Endothelial cell of umbilical vein (primary cell): ENCODE measurements at regions not wholly inside any gene's neighbourhood (a gene's known extent, or its start where the extent isn't known, plus 50 kb on each side); places are given as distances from the start of the nearest gene placed in this dataset.

Experiments
- BruUV-seq: library from RNA; stranded (reverse); fragments of 400-500 nt; replicated peaks from 2 replicates; lab custom pipeline; 2021; lab: Mats Ljungman, UMichigan
- CTCF ChIA-PET: fragments of 300-600, 350-600 bp; sonication (Branson Sonifier 250); formaldehyde crosslinking; loops from one replicate; lab custom pipeline; 2021; ENCODE audit warnings: antibody characterized with exemption, inconsistent platforms; lab: Charles Lee
- POLR2A ChIA-PET: fragments of 300-600, 350-600 bp; sonication (Branson Sonifier 250); formaldehyde crosslinking; loops from one replicate; lab custom pipeline; 2021; ENCODE audit warnings: antibody characterized with exemption, inconsistent platforms; lab: Charles Lee
- DNase-seq: peaks from one replicate; pipeline ENCODE4 v3.0.0-alpha.2; 2011; ENCODE audit warnings: low read depth, low spot score
- FAIRE-seq: peaks from 2 replicates; lab custom pipeline; 2011; peaks lifted over from hg19 to GRCh38; lab: Jason Lieb, UNC
- H2AFZ ChIP-seq: 2 replicates; pipeline ENCODE4 v1.6.0; 2012; ENCODE audit warnings: low read depth, low read length, control low read depth, inconsistent platforms
- H3K27ac ChIP-seq: 2 replicates; pipeline ENCODE4 v1.5.1; 2011; ENCODE audit warnings: low read depth, mild to moderate bottlenecking, control low read depth, low read length, moderate library complexity; ENCODE audit not compliant: insufficient read depth
- H3K27me3 ChIP-seq, 2 experiments: 2 replicates each; pipeline versions ENCODE4 v1.6.0 to v1.6.1; 2011; ENCODE audit warnings: low read length in 2 of 2, mixed read lengths in 1 of 2; ENCODE audit not compliant: control insufficient read depth in 2 of 2, insufficient read depth in 2 of 2
- H3K36me3 ChIP-seq, 2 experiments: 2 replicates in 1 of 2; 3 replicates in 1 of 2; pipeline ENCODE4 v1.5.1; 2011; ENCODE audit warnings: low read length in 2 of 2, mild to moderate bottlenecking in 1 of 2, moderate library complexity in 1 of 2; ENCODE audit not compliant: control insufficient read depth in 2 of 2, insufficient read depth in 2 of 2; ENCODE audit errors: extremely low read depth in 1 of 2
- H3K4me1 ChIP-seq: 3 replicates; pipeline ENCODE4 v1.5.1; 2011; ENCODE audit warnings: mild to moderate bottlenecking, low read length; ENCODE audit not compliant: control insufficient read depth, insufficient read depth; ENCODE audit errors: extremely low read depth
- H3K4me2 ChIP-seq: 2 replicates; pipeline ENCODE4 v1.6.1; 2011; ENCODE audit warnings: low read length, control low read depth, mixed read lengths; ENCODE audit not compliant: insufficient read depth
- H3K4me3 ChIP-seq, 3 experiments: fragments of 200-600 bp in 1 of 3; sonication (generic), shearing (Covaris generic) in 1 of 3; replicated peaks in 1 of 3; 2 replicates each; pipeline ENCODE4 v1.5.1; 2011 to 2016; ENCODE audit warnings: control low read depth in 3 of 3, low read length in 3 of 3, mild to moderate bottlenecking in 2 of 3, inconsistent platforms in 1 of 3, low read depth in 1 of 3, moderate library complexity in 1 of 3; ENCODE audit not compliant: insufficient read depth in 1 of 3
- H3K79me2 ChIP-seq: 2 replicates; pipeline ENCODE4 v1.6.0; 2012; ENCODE audit warnings: low read length, inconsistent platforms; ENCODE audit not compliant: control insufficient read depth, insufficient read depth
- H3K9ac ChIP-seq: replicated peaks from 2 replicates; pipeline ENCODE3; 2011; ENCODE audit warnings: low read length, control low read depth; ENCODE audit not compliant: insufficient read depth; ENCODE audit errors: extremely low read depth
- H3K9me1 ChIP-seq: replicated peaks from 3 replicates; pipeline ENCODE4 v1.6.0; 2011; ENCODE audit warnings: mild to moderate bottlenecking, low read length; ENCODE audit not compliant: control insufficient read depth, insufficient read depth; ENCODE audit errors: extremely low read depth
- H3K9me3 ChIP-seq: replicated peaks from 2 replicates; pipeline ENCODE4 v1.5.1; 2012; ENCODE audit warnings: low read length, inconsistent platforms; ENCODE audit not compliant: control insufficient read depth, insufficient read depth
- H4K20me1 ChIP-seq: replicated peaks from 2 replicates; pipeline ENCODE3; 2011; ENCODE audit warnings: mild to moderate bottlenecking, low read length; ENCODE audit not compliant: control insufficient read depth, insufficient read depth; ENCODE audit errors: extremely low read depth
- CTCF ChIP-seq, 2 donors: IDR thresholded peaks; 1 replicate in 1 of 2; 2 replicates in 1 of 2; pipeline ENCODE4 v1.5.1; 2011; ENCODE audit warnings: low read length in 2 of 2, mild to moderate bottlenecking in 2 of 2, moderate library complexity in 2 of 2, control low read depth in 1 of 2, inconsistent platforms in 1 of 2, low read depth in 1 of 2; ENCODE audit not compliant: insufficient read depth in 1 of 2; ENCODE audit errors: extremely low read depth in 1 of 2
- EZH2 ChIP-seq: IDR thresholded peaks from 2 replicates; pipeline ENCODE4 v1.6.1; 2012; ENCODE audit warnings: borderline replicate concordance, low read depth, mild to moderate bottlenecking, moderate library complexity, low read length, inconsistent platforms; ENCODE audit not compliant: severe bottlenecking
- FOS ChIP-seq: IDR thresholded peaks from 2 replicates; pipeline ENCODE4 v1.6.1; 2011; ENCODE audit warnings: mild to moderate bottlenecking, low read length, moderate library complexity, borderline replicate concordance; ENCODE audit not compliant: insufficient read depth
- GATA2 ChIP-seq: IDR thresholded peaks from 2 replicates; pipeline ENCODE4 v1.7.0; 2011; ENCODE audit warnings: low read depth, mild to moderate bottlenecking, moderate library complexity, mixed read lengths, low read length; ENCODE audit not compliant: insufficient read length, insufficient read depth
- JUN ChIP-seq: IDR thresholded peaks from 2 replicates; pipeline ENCODE4 v1.6.1; 2011; ENCODE audit warnings: borderline replicate concordance, low read depth; ENCODE audit not compliant: insufficient read length, insufficient read depth
- MAX ChIP-seq: IDR thresholded peaks from 2 replicates; pipeline ENCODE4 v1.6.1; 2011; ENCODE audit not compliant: insufficient read depth, insufficient read length
- MYC ChIP-seq: IDR thresholded peaks from one replicate; pipeline ENCODE4 v1.6.1; 2011; ENCODE audit warnings: mild to moderate bottlenecking, low read depth, low read length
- POLR2A ChIP-seq: IDR thresholded peaks from 2 replicates; pipeline ENCODE4 v1.6.1; 2012; ENCODE audit warnings: low read depth, mild to moderate bottlenecking, control low read depth, low read length
- POLR2AphosphoS5 ChIP-seq: IDR thresholded peaks from 2 replicates; pipeline ENCODE4 v1.6.1; 2012; ENCODE audit warnings: low read depth, mild to moderate bottlenecking, control low read depth, low read length, moderate library complexity; ENCODE audit not compliant: insufficient read depth
- dilution Hi-C: fragments of 300-500 bp; cut with MboI; formaldehyde crosslinking; loops from one replicate; pipeline ENCODE4 v1.15.0; 2019; ENCODE audit warnings: low sequenced_read_pairs; ENCODE audit not compliant: extremely low pct_ligation_motif_present
- intact Hi-C: fragments of 100-400 bp; cut with micrococcal nuclease; formaldehyde crosslinking; loops from one replicate; pipeline ENCODE4 v1.10.0; 2022

GRCh38 chr4:149247164-149247563, 568.5 kb downstream of the IQCM start:
- Histone ChIP-seq H4K20me1 (no peaks in the 10 kb centered on the region), H3K27me3 (no peaks in the 10 kb centered on the region), H3K27ac (no peak overlapping the region), H3K9me3 (no peaks in the 10 kb centered on the region), H3K36me3 (no peaks in the 10 kb centered on the region), H3K4me3 (no peak overlapping the region), H3K4me1 (no peaks in the 10 kb centered on the region), H3K79me2 (no peaks in the 10 kb centered on the region), H3K4me2 (no peak overlapping the region), H3K9me1 (no peaks in the 10 kb centered on the region), H3K9ac (no peak overlapping the region), H2AFZ (no peak overlapping the region)
- BruUV-seq, result no TSS peak
- intact Hi-C loops (no loop called here), dilution Hi-C loops (no loop called here)
- FAIRE-seq (no peak), DNase-seq (no peak)
- ChIA-PET CTCF (interaction anchor here (1.2 kb wide), 1 partner anchor 10 kb away, joined by 3 read pairs; no protein-coding TSS in a partner anchor), POLR2A (no interaction called here)
- no peak for TF ChIP-seq MAX
- TF ChIP-seq MYC, result no peak
- TF ChIP-seq FOS, result no peak
- TF ChIP-seq POLR2AphosphoS5, result no peak
- no peak for TF ChIP-seq JUN
- no peak for TF ChIP-seq GATA2

GRCh38 chr4:149245333-149245732, 570.3 kb downstream of the IQCM start:
- Histone ChIP-seq H3K4me2 (no peak overlapping the region), H3K9me3 (no peaks in the 10 kb centered on the region), H3K79me2 (no peaks in the 10 kb centered on the region), H3K9me1 (no peaks in the 10 kb centered on the region), H4K20me1 (no peaks in the 10 kb centered on the region), H3K4me3 (no peak overlapping the region), H3K27me3 (no peaks in the 10 kb centered on the region), H2AFZ (no peak overlapping the region), H3K36me3 (no peaks in the 10 kb centered on the region), H3K9ac (no peak overlapping the region), H3K27ac (no peak overlapping the region), H3K4me1 (no peaks in the 10 kb centered on the region)
- dilution Hi-C loops (no loop called here), intact Hi-C loops (no loop called here)
- ChIA-PET CTCF (no interaction called here), POLR2A (no interaction called here)
- DNase-seq (no peak), FAIRE-seq (no peak)
- BruUV-seq, result no TSS peak
- TF ChIP-seq POLR2A (no peak), MYC (no peak), MAX (no peak), JUN (no peak), FOS (no peak), CTCF (IDR thresholded peaks at IDR 0.05; ENCODE audit: extremely low read depth in 1 of 2, insufficient read depth in 1 of 2, low read depth in 1 of 2, low read length in 2 of 2) (no peak), POLR2AphosphoS5 (no peak), EZH2 (no peak), GATA2 (no peak)
